AG09319 (cell line): ENCODE measurements at regions not wholly inside any gene's neighbourhood (a gene's known extent, or its start where the extent isn't known, plus 50 kb on each side); places are given as distances from the start of the nearest gene placed in this dataset.

Source experiments
- DNase-seq: peaks from one replicate; pipeline ENCODE4 v3.0.0-alpha.2; 2010; ENCODE audit warnings: low read depth; ENCODE audit errors: extremely low read depth
- TF ChIP-seq, protein P1 (sequence below): IDR thresholded peaks from 2 replicates; pipeline ENCODE4 v1.5.1; 2011; ENCODE audit warnings: low read depth, mild to moderate bottlenecking, inconsistent platforms, low read length, moderate library complexity

DNA sequence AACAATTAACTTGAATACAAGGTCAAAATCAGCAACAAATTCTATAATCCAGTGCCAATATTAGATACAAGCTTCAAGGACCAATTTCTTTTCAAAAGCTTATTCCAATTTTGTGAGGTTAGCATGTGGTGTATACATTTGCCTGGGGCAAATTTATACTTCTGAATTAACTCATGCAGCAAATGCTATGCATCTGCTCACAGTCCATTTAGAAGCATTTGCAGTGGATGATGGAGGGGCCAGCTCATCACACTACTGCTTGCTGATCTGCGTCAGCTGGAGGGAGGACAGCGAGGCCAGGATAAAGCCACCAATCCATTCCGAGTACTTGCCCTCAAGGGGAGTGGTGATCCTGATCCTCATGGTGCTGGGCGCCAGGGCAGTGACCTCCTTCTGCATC lies 474.3 kb upstream of the KIF2A start:
- TF ChIP-seq, protein P1, sequence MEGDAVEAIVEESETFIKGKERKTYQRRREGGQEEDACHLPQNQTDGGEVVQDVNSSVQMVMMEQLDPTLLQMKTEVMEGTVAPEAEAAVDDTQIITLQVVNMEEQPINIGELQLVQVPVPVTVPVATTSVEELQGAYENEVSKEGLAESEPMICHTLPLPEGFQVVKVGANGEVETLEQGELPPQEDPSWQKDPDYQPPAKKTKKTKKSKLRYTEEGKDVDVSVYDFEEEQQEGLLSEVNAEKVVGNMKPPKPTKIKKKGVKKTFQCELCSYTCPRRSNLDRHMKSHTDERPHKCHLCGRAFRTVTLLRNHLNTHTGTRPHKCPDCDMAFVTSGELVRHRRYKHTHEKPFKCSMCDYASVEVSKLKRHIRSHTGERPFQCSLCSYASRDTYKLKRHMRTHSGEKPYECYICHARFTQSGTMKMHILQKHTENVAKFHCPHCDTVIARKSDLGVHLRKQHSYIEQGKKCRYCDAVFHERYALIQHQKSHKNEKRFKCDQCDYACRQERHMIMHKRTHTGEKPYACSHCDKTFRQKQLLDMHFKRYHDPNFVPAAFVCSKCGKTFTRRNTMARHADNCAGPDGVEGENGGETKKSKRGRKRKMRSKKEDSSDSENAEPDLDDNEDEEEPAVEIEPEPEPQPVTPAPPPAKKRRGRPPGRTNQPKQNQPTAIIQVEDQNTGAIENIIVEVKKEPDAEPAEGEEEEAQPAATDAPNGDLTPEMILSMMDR = no peak
- no peak for DNase-seq

DNA sequence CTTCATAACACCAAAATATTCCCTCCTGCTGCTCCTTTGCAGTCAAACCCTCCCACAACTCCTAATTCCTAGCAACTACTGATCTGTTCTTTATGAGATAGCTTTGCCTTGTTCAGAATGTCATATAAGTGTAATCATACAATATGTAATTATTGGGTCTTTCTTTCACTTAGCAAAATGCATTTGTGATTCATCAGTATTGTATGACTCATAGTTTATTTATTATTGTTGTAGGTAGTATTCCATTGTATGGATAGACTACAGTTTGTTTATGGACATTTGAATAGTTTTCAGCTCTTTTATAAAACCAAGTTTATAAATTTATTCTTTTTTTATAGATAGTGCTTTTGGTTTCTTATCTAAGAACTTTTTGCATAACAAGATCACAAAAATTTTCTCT lies 468.2 kb upstream of the KIF2A start:
- no peak for DNase-seq
- TF ChIP-seq, protein P1 = no peak

DNA sequence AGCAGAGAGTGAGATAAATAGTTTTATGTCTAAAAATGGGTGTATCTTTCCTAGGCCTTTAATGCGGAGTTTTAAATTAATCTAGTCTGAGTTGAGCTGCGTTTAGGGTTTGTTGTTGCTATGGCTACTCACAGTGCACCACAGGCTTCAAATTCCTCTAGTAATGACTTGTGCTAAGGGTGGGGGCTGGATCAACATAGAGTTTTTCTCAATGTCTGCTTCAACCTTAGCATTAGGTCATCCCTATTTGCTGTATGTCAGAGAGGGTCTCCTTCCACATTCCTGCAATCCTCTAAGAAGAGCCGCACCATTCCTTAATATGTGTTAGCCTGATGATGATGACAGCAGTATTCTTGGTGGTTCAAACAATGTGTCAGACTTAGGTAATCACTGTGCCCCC lies 465.6 kb upstream of the KIF2A start:
- TF ChIP-seq, protein P1 = no peak
- DNase-seq = no peak

DNA sequence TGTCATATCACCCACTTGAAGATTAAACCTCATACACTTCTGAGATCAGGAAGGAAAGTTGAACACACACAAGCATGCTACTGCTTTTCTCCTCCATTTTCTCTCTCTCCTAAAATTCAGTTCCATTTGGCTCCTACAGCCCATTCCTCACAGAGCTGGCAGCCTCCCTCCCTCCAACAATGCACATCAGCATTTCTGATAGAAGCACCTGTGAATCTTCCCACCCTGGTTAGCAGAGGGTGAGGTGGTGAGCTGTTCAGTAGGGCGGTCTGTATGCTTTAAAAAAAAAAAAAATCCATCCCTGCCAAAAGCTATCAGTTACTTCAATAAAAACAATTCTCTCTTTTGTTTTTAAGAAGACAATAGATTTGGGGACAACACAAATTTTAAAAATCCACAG lies 463.2 kb upstream of the KIF2A start:
- no peak for DNase-seq
- TF ChIP-seq, protein P1 = no peak

DNA sequence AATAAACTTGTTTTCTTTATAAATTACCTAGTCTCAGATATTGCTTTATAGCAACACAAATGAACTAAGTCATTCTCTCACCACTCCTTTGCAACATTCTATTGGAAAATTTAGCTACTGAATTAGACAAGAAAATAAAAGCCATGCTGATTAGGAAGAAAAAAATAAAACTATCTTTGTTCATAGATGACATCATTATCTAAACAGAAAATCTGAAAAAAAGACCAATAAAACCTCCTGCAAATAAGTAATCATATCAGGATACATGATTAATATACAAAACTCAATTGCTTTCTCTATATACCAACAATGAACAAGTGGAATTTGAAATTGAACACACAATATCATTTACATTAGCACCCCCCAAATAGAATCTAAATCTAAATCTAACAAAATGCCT lies 455.3 kb upstream of the KIF2A start:
- DNase-seq = no peak
- TF ChIP-seq, protein P1 = no peak

DNA sequence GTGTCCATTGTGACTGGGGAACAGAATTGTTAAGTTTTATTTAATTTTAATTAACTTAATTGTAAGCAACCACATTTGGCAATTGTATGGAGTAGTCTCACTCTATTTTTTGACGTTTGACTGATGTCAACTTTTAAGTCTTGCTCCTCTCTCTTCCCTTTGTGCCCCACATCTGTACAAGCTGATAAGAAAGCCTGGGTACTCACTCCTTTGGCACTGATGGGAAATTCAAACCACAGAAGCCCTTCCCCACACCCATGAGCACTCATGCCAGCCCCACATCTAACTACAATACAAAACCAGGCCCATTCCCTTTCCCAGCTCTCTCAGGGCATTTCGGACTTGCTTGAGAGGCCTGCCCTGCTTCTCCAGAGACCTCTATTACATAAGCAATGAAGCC lies 451.5 kb upstream of the KIF2A start:
- TF ChIP-seq, protein P1 = no peak
- DNase-seq = no peak

DNA sequence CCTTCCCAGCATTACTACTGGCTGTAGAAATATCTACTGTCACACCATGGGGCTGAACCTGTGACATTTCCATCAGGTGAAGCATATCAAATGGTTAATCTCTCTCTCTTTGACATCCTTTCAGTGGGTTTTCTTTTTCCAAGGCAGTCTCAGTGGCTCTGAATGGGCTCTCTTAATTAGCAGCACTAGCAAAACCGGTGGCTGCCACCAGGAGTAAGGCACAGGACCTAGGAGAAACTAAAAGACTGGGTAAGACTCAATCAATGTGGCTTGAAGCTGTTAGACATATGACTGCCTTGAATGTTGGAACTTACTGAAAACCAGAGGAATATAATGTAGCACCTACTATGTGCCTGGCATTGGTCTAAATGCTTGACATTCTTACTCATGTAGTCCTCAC lies 445.0 kb upstream of the KIF2A start:
- DNase-seq = no peak
- TF ChIP-seq, protein P1 = no peak
